ENCODE measurements at regions not wholly inside any gene's neighbourhood (a gene's known extent, or its start where the extent isn't known, plus 50 kb on each side); places are given as distances from the start of the nearest gene placed in this dataset.
"Not testable (repeated sequence)": the region's sequence is repeated elsewhere in the genome, so short reads cannot be mapped to it uniquely, and the experiment has no call there.

DNA sequence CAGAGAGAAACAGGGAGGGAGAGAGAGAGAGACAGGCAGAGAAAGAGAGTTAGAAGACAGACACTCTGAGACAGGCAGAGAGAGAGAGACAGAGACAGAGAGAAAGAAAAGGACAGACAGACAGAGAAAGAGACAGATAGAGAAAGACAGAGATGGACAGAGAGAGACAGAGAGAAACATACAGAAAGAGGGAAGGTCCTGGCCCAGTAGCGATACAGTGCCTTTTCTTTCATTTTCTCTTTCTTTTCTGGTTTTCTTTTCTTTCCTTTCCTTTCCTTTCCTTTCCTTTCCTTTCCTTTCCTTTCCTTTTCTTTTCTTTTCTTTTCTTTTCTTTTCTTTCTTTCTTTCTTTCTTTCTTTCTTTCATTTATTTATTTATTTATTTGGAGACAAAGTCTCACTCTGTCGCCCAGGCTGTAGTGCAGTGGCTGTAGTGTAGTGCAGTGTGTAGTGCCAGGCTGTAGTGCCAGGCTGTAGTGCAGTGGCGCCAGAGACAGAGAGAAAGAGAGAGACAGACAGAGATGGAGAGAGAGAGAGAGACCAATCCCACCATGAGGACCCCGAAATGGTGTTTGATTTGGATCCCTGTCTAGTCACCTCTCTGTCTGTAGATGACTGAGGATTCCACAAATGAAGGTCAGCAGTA, 1501.5 kb upstream of the DEFB115 start:
- FAIRE-seq; H3K9ac ChIP-seq (ENCODE audit: low read length in 3 of 3); intact Hi-C loops (cut with DNase I); H3K9me3 ChIP-seq (ENCODE audit: control insufficient read depth in 2 of 3, insufficient read depth in 1 of 3, low read length in 3 of 3); H3K27me3 ChIP-seq (ENCODE audit: control insufficient read depth, insufficient read depth, low read length); H3K4me3 ChIP-seq (ENCODE audit: low read length in 3 of 3); DNase-seq; H3K27ac ChIP-seq (ENCODE audit: low read depth in 2 of 2, low read length in 2 of 2); H3K4me1 ChIP-seq (ENCODE audit: control insufficient read depth in 2 of 3, insufficient read depth in 2 of 3, low read depth in 1 of 3, low read length in 3 of 3); H3K36me3 ChIP-seq (ENCODE audit: control insufficient read depth in 2 of 3, insufficient read depth in 3 of 3, low read length in 3 of 3): not testable (repeated sequence)

DNA sequence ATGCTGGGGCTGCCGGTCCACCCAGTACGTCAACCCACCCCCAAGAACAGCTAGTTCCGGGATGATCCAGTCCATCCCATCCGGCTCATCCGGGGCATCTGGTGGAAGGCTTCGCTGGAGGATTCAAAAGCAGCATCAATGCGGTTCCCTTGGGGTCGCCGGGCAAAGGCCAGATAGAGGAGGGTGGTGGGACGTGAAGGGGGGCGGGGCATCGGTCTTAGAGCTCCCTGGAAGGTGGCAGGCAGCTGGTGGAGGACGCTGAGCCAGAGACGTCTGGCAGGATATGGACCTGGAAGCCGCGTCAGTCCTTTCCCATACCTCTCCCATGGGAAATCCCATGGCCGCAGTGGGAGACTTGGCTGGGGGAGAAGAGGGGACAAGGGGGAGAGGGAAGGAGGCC, 1500.8 kb upstream of the DEFB115 start:
- DNase-seq = peak in 1 of 5 donors; percentile 63
- no peak for FAIRE-seq
- Histone ChIP-seq H3K9me3 (ENCODE audit: control insufficient read depth in 2 of 3, insufficient read depth in 1 of 3, low read length in 3 of 3) (no peaks in the 10 kb centered on the region), H3K36me3 (ENCODE audit: control insufficient read depth in 2 of 3, insufficient read depth in 3 of 3, low read length in 3 of 3) (no peaks in the 10 kb centered on the region), H3K27ac (ENCODE audit: low read depth in 2 of 2, low read length in 2 of 2) (no peak overlapping the region), H3K4me1 (ENCODE audit: control insufficient read depth in 2 of 3, insufficient read depth in 2 of 3, low read depth in 1 of 3, low read length in 3 of 3) (no peaks in the 10 kb centered on the region), H3K9ac (ENCODE audit: low read length in 3 of 3) (no peak overlapping the region), H3K27me3 (ENCODE audit: control insufficient read depth, insufficient read depth, low read length) (no peaks in the 10 kb centered on the region), H3K4me3 (ENCODE audit: low read length in 3 of 3) (no peak overlapping the region)
- TF ChIP-seq, protein P1, sequence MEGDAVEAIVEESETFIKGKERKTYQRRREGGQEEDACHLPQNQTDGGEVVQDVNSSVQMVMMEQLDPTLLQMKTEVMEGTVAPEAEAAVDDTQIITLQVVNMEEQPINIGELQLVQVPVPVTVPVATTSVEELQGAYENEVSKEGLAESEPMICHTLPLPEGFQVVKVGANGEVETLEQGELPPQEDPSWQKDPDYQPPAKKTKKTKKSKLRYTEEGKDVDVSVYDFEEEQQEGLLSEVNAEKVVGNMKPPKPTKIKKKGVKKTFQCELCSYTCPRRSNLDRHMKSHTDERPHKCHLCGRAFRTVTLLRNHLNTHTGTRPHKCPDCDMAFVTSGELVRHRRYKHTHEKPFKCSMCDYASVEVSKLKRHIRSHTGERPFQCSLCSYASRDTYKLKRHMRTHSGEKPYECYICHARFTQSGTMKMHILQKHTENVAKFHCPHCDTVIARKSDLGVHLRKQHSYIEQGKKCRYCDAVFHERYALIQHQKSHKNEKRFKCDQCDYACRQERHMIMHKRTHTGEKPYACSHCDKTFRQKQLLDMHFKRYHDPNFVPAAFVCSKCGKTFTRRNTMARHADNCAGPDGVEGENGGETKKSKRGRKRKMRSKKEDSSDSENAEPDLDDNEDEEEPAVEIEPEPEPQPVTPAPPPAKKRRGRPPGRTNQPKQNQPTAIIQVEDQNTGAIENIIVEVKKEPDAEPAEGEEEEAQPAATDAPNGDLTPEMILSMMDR (IDR thresholded peaks at IDR 0.05; ENCODE audit: borderline replicate concordance, extremely low read depth, insufficient read depth) = no peak
- intact Hi-C loops (cut with DNase I) = no loop called here

DNA sequence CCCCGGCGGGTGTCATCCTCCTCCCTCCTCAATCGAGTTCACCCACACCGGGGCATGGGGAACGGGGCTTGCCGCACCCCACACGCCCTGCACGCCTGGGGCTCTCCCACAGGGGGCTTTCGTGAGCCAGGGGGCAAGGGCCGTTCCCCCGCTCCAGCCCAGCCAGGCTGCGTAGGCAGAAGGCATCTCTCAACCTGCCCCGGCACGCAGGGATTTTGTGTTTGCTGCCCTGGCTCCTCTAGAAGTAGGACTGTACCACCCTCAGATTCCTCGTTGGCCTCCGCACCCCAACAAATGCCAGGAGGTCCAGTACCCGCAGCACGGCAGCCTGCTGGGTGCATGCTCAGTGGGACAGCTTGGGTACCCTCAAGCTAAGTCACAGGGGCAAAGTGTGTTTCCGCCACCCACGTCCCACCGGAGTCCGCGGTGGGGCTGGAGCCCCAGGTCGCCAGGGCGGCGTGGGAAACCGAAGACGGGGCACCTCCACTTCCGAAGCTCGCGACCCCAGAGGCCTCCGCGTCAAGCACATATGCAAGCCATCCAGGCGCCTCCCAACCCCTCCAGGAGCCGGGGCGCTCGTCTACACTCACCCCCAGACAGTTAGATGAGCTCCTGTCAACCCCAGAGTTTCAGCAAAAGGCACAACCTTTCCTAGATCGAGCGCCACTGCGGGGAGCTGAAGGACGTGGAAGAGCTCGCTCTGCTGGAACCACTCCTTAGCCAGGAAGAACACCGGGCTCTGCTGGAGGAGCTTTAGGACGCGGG, 1495.7 kb upstream of the DEFB115 start:
- H3K9me3 ChIP-seq (ENCODE audit: control insufficient read depth in 2 of 3, insufficient read depth in 1 of 3, low read length in 3 of 3); H3K4me3 ChIP-seq (ENCODE audit: low read length in 3 of 3); FAIRE-seq; H3K36me3 ChIP-seq (ENCODE audit: control insufficient read depth in 2 of 3, insufficient read depth in 3 of 3, low read length in 3 of 3); H3K4me1 ChIP-seq (ENCODE audit: control insufficient read depth in 2 of 3, insufficient read depth in 2 of 3, low read depth in 1 of 3, low read length in 3 of 3); H3K27ac ChIP-seq (ENCODE audit: low read depth in 2 of 2, low read length in 2 of 2); intact Hi-C loops (cut with DNase I); H3K9ac ChIP-seq (ENCODE audit: low read length in 3 of 3); DNase-seq; H3K27me3 ChIP-seq (ENCODE audit: control insufficient read depth, insufficient read depth, low read length): not testable (repeated sequence)

DNA sequence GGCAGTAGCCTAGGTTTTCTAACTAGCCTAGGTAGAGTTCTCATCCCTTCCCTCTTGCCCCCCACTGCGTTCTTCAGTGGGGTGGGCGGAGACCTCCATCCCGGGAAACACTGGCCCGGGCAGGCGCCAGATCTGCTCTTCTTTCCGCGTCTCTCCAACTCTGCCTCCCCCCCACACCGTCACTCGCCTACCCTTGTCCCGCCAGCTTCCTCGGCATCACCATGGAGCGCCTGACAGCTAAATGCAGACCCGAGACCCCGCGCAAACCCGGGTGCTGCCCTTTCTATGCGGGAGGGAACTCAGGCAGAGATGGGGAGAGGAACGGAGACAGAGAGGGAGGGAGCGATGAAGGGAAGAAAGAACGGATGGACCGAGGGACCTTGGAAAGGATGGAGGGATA, 1494.8 kb upstream of the DEFB115 start:
- TF ChIP-seq, protein P1 (IDR thresholded peaks at IDR 0.05; ENCODE audit: borderline replicate concordance, extremely low read depth, insufficient read depth) = no peak
- DNase-seq (no peak), FAIRE-seq (no peak)
- no peak overlapping the region for H3K4me3 ChIP-seq (ENCODE audit: low read length in 3 of 3)
- no peaks in the 10 kb centered on the region for H3K4me1 ChIP-seq (ENCODE audit: control insufficient read depth in 2 of 3, insufficient read depth in 2 of 3, low read depth in 1 of 3, low read length in 3 of 3)
- no peaks in the 10 kb centered on the region for H3K9me3 ChIP-seq (ENCODE audit: control insufficient read depth in 2 of 3, insufficient read depth in 1 of 3, low read length in 3 of 3)
- H3K36me3 ChIP-seq (ENCODE audit: control insufficient read depth in 2 of 3, insufficient read depth in 3 of 3, low read length in 3 of 3) = no peaks in the 10 kb centered on the region
- H3K27me3 ChIP-seq (ENCODE audit: control insufficient read depth, insufficient read depth, low read length) = no peaks in the 10 kb centered on the region
- H3K27ac ChIP-seq (ENCODE audit: low read depth in 2 of 2, low read length in 2 of 2) = no peak overlapping the region
- H3K9ac ChIP-seq (ENCODE audit: low read length in 3 of 3) = no peak overlapping the region
- intact Hi-C loops (cut with DNase I) = no loop called here

All from kidney (tissue), 13 donors.